Liver (tissue), 8 donors: ENCODE measurements at regions not wholly inside any gene's neighbourhood (a gene's known extent, or its start where the extent isn't known, plus 50 kb on each side); places are given as distances from the start of the nearest gene placed in this dataset.

Source experiments
- DNase-seq: peaks from one replicate; pipeline ENCODE4 v3.0.0-alpha.2; 2017; ENCODE audit warnings: low spot score
- H3K27ac ChIP-seq, 2 donors: one replicate each; pipeline ENCODE4 v1.7.0; 2013; ENCODE audit warnings: inconsistent platforms in 2 of 2, low read length in 2 of 2, control low read depth in 1 of 2, low read depth in 1 of 2, mild to moderate bottlenecking in 1 of 2
- H3K27me3 ChIP-seq, 4 donors: one replicate each; pipeline versions ENCODE4 v1.6.1 to v1.7.0; 2013; ENCODE audit warnings: low read length in 3 of 4, inconsistent platforms in 1 of 4, mild to moderate bottlenecking in 1 of 4, moderate library complexity in 1 of 4; ENCODE audit not compliant: control insufficient read depth in 4 of 4, insufficient read depth in 4 of 4
- H3K36me3 ChIP-seq, 4 donors: one replicate each; pipeline versions ENCODE4 v1.6.1 to v1.7.0; 2013; ENCODE audit warnings: low read length in 3 of 4, mild to moderate bottlenecking in 3 of 4, low read depth in 1 of 4, moderate library complexity in 1 of 4; ENCODE audit not compliant: control insufficient read depth in 4 of 4, insufficient read depth in 3 of 4
- H3K4me1 ChIP-seq, 4 donors: one replicate each; pipeline versions ENCODE4 v1.6.1 to v1.7.0; 2013; ENCODE audit warnings: low read length in 3 of 4, mild to moderate bottlenecking in 3 of 4, moderate library complexity in 1 of 4; ENCODE audit not compliant: control insufficient read depth in 4 of 4, insufficient read depth in 4 of 4
- H3K4me3 ChIP-seq, 3 donors: one replicate each; pipeline versions ENCODE4 v1.6.1 to v1.7.0; 2013; ENCODE audit warnings: low read length in 3 of 3, control low read depth in 1 of 3, low read depth in 1 of 3, mild to moderate bottlenecking in 1 of 3
- H3K9ac ChIP-seq, 2 donors: one replicate each; pipeline ENCODE4 v1.7.0; 2013; ENCODE audit warnings: low read length in 2 of 2, mild to moderate bottlenecking in 2 of 2, moderate library complexity in 2 of 2, control low read depth in 1 of 2, low read depth in 1 of 2
- H3K9me3 ChIP-seq, 4 donors: one replicate each; pipeline versions ENCODE4 v1.6.1 to v1.7.0; 2013; ENCODE audit warnings: low read length in 3 of 4; ENCODE audit not compliant: control insufficient read depth in 4 of 4
- CTCF ChIP-seq: fragments of 150-350 bp; IDR thresholded peaks from 2 replicates; pipeline ENCODE4 v1.5.1; 2017; ENCODE audit warnings: improper control_type of control experiment, low read depth, low read length; ENCODE audit not compliant: missing input control
- EGR1 ChIP-seq, 2 donors: IDR thresholded peaks; 2 replicates each; pipeline ENCODE4 v1.6.1; 2016 to 2018; ENCODE audit warnings: antibody characterized with exemption in 2 of 2, low read depth in 2 of 2
- FOXA2 ChIP-seq: IDR thresholded peaks from 2 replicates; pipeline ENCODE4 v1.6.1; 2016; ENCODE audit warnings: antibody characterized with exemption
- GABPA ChIP-seq, 2 donors: IDR thresholded peaks in 1 of 2; conservative IDR thresholded peaks in 1 of 2; 2 replicates each; pipeline ENCODE4 v1.6.1; 2016; ENCODE audit warnings: antibody characterized with exemption in 2 of 2, mild to moderate bottlenecking in 1 of 2, moderate library complexity in 1 of 2
- HNF4A ChIP-seq, 2 donors: conservative IDR thresholded peaks; 2 replicates each; pipeline ENCODE4 v1.6.1; 2016; ENCODE audit warnings: antibody characterized with exemption in 2 of 2, mild to moderate bottlenecking in 2 of 2
- HNF4G ChIP-seq: IDR thresholded peaks from 2 replicates; pipeline ENCODE4 v1.6.1; 2016; ENCODE audit warnings: antibody characterized with exemption
- JUND ChIP-seq, 2 donors: IDR thresholded peaks; 2 replicates each; pipeline ENCODE4 v1.6.1; 2016; ENCODE audit warnings: antibody characterized with exemption in 2 of 2
- MAX ChIP-seq: IDR thresholded peaks from 2 replicates; pipeline ENCODE4 v1.6.1; 2016; ENCODE audit warnings: antibody characterized with exemption
- NR2F2 ChIP-seq: IDR thresholded peaks from 2 replicates; pipeline ENCODE4 v1.6.1; 2016; ENCODE audit warnings: antibody characterized with exemption
- RAD21 ChIP-seq, 2 donors: IDR thresholded peaks; 2 replicates each; pipeline ENCODE4 v1.6.1; 2016; ENCODE audit warnings: antibody characterized with exemption in 2 of 2, mild to moderate bottlenecking in 2 of 2
- REST ChIP-seq: IDR thresholded peaks from 2 replicates; pipeline ENCODE4 v1.6.1; 2016; ENCODE audit warnings: antibody characterized with exemption, mild to moderate bottlenecking
- RXRA ChIP-seq, 2 donors: IDR thresholded peaks; 2 replicates each; pipeline ENCODE4 v1.6.1; 2017 to 2018; ENCODE audit warnings: antibody characterized with exemption in 2 of 2, mild to moderate bottlenecking in 1 of 2
- SP1 ChIP-seq: IDR thresholded peaks from 2 replicates; pipeline ENCODE4 v1.6.1; 2018; ENCODE audit warnings: antibody characterized with exemption, mild to moderate bottlenecking
- TAF1 ChIP-seq: conservative IDR thresholded peaks from 2 replicates; pipeline ENCODE4 v1.6.1; 2016; ENCODE audit warnings: antibody characterized with exemption, mild to moderate bottlenecking
- WGBS: extraction: QIAGEN DNeasy Blood & Tissue Kit; methylation state at CpG from one replicate; pipeline ENCODE4 v1.1.7; 2013; 5-methylcytosine and 5-hydroxymethylcytosine counted together
- TF ChIP-seq, protein P1 (sequence below): IDR thresholded peaks from 2 replicates; pipeline ENCODE4 v1.6.1; 2016; ENCODE audit warnings: antibody characterized with exemption
- TF ChIP-seq, protein P2 (sequence below): IDR thresholded peaks from 2 replicates; pipeline ENCODE4 v1.6.1; 2016; ENCODE audit warnings: antibody characterized with exemption
- donor health status: healthy.
- donor health status: healthy.
- donor health status: healthy.
- donor health status: healthy.
- donor health status: healthy.

GRCh38 chr5:25618821-25619220 is 974.0 kb upstream of the CDH10 start:
- DNase-seq, result no peak
- no peak overlapping the region for H3K4me3 ChIP-seq
- TF ChIP-seq TAF1 (no peak), RAD21 (IDR thresholded peaks at IDR 0.05) (peak in 1 of 2 donors; percentile 15)
- no peaks in the 10 kb centered on the region for H3K27me3 ChIP-seq
- WGBS, result 28% methylated on average over 2 of the region's 2 CpGs
- H3K9me3 ChIP-seq, result peaks cover 0 to 6% (median 0%) of the 10 kb centered on the region in 4 donors
- no peak overlapping the region for H3K27ac ChIP-seq
- H3K4me1 ChIP-seq, result peaks cover 0 to 2% (median 0%) of the 10 kb centered on the region in 4 donors
- no peak overlapping the region for H3K9ac ChIP-seq
- H3K36me3 ChIP-seq, result no peaks in the 10 kb centered on the region

DNA sequence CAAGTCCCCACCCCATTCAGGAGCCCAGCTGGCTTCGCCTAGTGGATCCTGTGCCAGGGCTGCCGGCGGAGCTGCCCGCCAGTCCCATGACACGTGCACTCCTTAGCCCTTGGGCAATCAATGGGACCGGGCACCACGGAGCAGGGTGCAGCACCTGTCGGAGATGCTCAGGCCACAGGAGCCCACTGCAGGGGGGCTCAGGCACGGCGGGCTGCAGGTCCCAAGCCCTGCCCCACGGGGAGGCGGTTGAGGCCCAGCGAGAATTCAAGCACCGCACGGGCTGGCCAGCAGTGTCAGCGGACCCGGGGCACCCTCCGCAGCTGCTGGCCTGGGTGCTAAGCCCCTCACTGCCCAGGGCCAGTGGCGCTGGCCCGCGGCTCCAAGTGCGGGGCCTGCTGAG is 969.7 kb upstream of the CDH10 start:
- no peak for TF ChIP-seq EGR1 (IDR thresholded peaks at IDR 0.05; ENCODE audit: low read depth in 2 of 2)
- no peak for TF ChIP-seq TAF1
- no peak for TF ChIP-seq JUND (IDR thresholded peaks at IDR 0.05)
- TF ChIP-seq, protein P1, sequence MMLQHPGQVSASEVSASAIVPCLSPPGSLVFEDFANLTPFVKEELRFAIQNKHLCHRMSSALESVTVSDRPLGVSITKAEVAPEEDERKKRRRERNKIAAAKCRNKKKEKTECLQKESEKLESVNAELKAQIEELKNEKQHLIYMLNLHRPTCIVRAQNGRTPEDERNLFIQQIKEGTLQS, result no peak
- TF ChIP-seq SP1, result no peak
- TF ChIP-seq HNF4G, result no peak
- TF ChIP-seq MAX, result no peak
- no peak for TF ChIP-seq RAD21 (IDR thresholded peaks at IDR 0.05)
- TF ChIP-seq HNF4A (conservative IDR thresholded peaks at IDR 0.05), result no peak
- no peak for TF ChIP-seq CTCF
- no peak for TF ChIP-seq GABPA (IDR thresholded peaks at IDR 0.05 in 1 of 2, conservative IDR thresholded peaks at IDR 0.05 in 1 of 2)
- TF ChIP-seq FOXA2, result no peak
- TF ChIP-seq, protein P2, sequence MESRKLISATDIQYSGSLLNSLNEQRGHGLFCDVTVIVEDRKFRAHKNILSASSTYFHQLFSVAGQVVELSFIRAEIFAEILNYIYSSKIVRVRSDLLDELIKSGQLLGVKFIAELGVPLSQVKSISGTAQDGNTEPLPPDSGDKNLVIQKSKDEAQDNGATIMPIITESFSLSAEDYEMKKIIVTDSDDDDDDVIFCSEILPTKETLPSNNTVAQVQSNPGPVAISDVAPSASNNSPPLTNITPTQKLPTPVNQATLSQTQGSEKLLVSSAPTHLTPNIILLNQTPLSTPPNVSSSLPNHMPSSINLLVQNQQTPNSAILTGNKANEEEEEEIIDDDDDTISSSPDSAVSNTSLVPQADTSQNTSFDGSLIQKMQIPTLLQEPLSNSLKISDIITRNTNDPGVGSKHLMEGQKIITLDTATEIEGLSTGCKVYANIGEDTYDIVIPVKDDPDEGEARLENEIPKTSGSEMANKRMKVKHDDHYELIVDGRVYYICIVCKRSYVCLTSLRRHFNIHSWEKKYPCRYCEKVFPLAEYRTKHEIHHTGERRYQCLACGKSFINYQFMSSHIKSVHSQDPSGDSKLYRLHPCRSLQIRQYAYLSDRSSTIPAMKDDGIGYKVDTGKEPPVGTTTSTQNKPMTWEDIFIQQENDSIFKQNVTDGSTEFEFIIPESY, result no peak
- no peak for TF ChIP-seq RXRA (IDR thresholded peaks at IDR 0.05)
- no peak for TF ChIP-seq NR2F2
- TF ChIP-seq REST, result no peak
- peaks cover 0 to 6% (median 0%) of the 10 kb centered on the region in 4 donors for H3K9me3 ChIP-seq
- no peaks in the 10 kb centered on the region for H3K36me3 ChIP-seq
- H3K27ac ChIP-seq, result no peak overlapping the region
- DNase-seq, result no peak
- peaks cover 0 to 2% (median 0%) of the 10 kb centered on the region in 4 donors for H3K4me1 ChIP-seq
- 91% methylated on average over 22 of the region's 22 CpGs for WGBS
- H3K4me3 ChIP-seq, result no peak overlapping the region
- H3K9ac ChIP-seq, result no peak overlapping the region
- H3K27me3 ChIP-seq, result no peaks in the 10 kb centered on the region
